ENCODE measurements at regions not wholly inside any gene's neighbourhood (a gene's known extent, or its start where the extent isn't known, plus 50 kb on each side); places are given as distances from the start of the nearest gene placed in this dataset.

DNA sequence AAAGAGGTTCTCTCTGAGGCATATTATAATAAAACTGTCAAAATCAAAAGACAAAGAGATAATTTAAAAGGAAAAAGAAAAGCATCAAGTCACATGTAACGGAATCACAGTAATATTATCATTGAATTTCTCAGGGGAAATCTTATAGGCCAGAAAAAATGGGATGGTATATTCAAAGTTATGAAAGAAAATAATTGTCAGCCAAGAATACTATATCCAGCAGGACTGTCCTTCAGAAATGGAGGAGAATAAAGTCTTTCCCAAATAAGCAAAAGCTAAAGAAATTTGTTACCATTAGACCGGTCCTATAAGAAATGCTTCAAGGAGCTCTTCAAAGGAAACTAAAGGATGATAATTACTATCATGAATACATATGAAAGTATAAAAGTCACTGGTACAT, 342.0 kb upstream of the GRAMD2B start:
- H3K4me1 ChIP-seq (ENCODE audit: control insufficient read depth, insufficient read depth, low read length), result no peaks in the 10 kb centered on the region
- no peaks in the 10 kb centered on the region for H3K27me3 ChIP-seq (ENCODE audit: control insufficient read depth, insufficient read depth, low read length, poor library complexity, severe bottlenecking)
- no peak overlapping the region for H3K4me3 ChIP-seq (ENCODE audit: insufficient read depth, low read depth, low read length)
- H3K27ac ChIP-seq (ENCODE audit: insufficient read depth, low read depth, low read length, poor library complexity, severe bottlenecking), result no peak overlapping the region
- no peaks in the 10 kb centered on the region for H3K36me3 ChIP-seq (ENCODE audit: control insufficient read depth, insufficient read depth, low read length)
- H3K9me3 ChIP-seq (ENCODE audit: control insufficient read depth, low read length), result no peaks in the 10 kb centered on the region
- WGBS, 2 experiments, result 88% methylated on average over 1 of the region's 2 CpGs; no CpG with 5 or more reads in 1 of the 2 experiments

DNA sequence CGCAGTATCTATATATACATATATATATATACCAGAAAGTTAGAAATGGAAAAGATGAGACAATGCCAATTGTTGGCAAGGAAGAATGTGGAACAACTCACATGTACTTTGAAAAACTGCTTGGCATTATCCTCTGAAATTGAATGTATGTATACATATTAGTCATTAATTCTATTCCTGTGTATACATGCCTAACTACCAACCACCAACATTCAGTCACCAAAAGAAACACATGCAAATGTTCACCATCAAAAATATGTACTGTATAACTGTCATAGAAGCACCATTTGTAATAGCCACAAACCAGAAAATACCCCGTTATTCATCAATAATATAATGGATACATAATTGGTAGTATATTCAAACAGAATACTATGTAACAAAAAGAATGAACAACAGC, 330.2 kb upstream of the GRAMD2B start:
- no peaks in the 10 kb centered on the region for H3K9me3 ChIP-seq (ENCODE audit: control insufficient read depth, low read length)
- no peak overlapping the region for H3K4me3 ChIP-seq (ENCODE audit: insufficient read depth, low read depth, low read length)
- no peak overlapping the region for H3K27ac ChIP-seq (ENCODE audit: insufficient read depth, low read depth, low read length, poor library complexity, severe bottlenecking)
- no peaks in the 10 kb centered on the region for H3K27me3 ChIP-seq (ENCODE audit: control insufficient read depth, insufficient read depth, low read length, poor library complexity, severe bottlenecking)
- H3K4me1 ChIP-seq (ENCODE audit: control insufficient read depth, insufficient read depth, low read length), result no peaks in the 10 kb centered on the region
- no peaks in the 10 kb centered on the region for H3K36me3 ChIP-seq (ENCODE audit: control insufficient read depth, insufficient read depth, low read length)
- WGBS, 2 experiments, result 100% methylated on average over 1 of the region's 2 CpGs; no CpG with 5 or more reads in 1 of the 2 experiments

DNA sequence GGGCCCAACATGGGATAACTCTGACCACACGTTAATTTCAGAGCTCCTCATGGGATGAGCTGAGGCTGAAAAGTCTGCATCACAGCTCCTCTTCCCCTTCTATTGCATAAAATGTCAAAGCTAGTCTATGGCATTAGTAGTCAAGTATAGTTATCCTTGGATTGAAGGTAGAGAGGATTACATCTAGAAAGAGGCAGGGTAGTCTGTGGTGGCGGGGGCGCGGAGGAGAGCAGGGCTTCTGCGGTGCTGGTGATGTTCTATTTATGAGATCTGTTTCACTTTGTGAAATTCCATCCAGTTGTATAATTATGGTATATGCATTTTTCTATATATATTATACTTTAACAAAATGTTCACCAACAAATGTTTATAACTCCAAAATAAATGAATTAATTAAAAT, 329.5 kb upstream of the GRAMD2B start:
- no peaks in the 10 kb centered on the region for H3K4me1 ChIP-seq (ENCODE audit: control insufficient read depth, insufficient read depth, low read length)
- no peaks in the 10 kb centered on the region for H3K9me3 ChIP-seq (ENCODE audit: control insufficient read depth, low read length)
- WGBS, 2 experiments, result 94 to 95% methylated on average over 4 to 5 of the region's 5 CpGs
- no peak overlapping the region for H3K4me3 ChIP-seq (ENCODE audit: insufficient read depth, low read depth, low read length)
- no peak overlapping the region for H3K27ac ChIP-seq (ENCODE audit: insufficient read depth, low read depth, low read length, poor library complexity, severe bottlenecking)
- H3K27me3 ChIP-seq (ENCODE audit: control insufficient read depth, insufficient read depth, low read length, poor library complexity, severe bottlenecking), result no peaks in the 10 kb centered on the region
- H3K36me3 ChIP-seq (ENCODE audit: control insufficient read depth, insufficient read depth, low read length), result no peaks in the 10 kb centered on the region

DNA sequence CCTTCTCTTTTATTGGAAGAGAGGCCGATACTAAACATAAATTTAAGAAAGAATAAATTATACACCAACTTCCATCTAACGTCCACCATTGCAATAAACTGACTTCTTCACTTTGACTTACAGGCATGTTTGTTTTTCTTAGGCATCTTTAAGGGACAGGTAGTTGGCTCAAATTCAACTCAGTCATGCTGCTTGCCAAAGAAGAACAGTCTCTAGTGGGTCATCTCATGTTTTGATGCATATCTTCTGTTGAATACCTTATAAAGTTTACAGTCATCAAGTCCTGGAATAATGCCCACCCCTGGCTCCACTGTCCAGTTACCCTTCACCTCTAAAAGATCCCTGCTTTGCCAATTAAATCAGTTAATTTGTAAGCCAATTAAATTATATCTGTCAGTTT, 328.2 kb upstream of the GRAMD2B start:
- 94 to 100% methylated on average over 2 of the region's 2 CpGs for WGBS, 2 experiments
- H3K36me3 ChIP-seq (ENCODE audit: control insufficient read depth, insufficient read depth, low read length), result no peaks in the 10 kb centered on the region
- H3K9me3 ChIP-seq (ENCODE audit: control insufficient read depth, low read length), result no peaks in the 10 kb centered on the region
- H3K27me3 ChIP-seq (ENCODE audit: control insufficient read depth, insufficient read depth, low read length, poor library complexity, severe bottlenecking), result no peaks in the 10 kb centered on the region
- H3K4me1 ChIP-seq (ENCODE audit: control insufficient read depth, insufficient read depth, low read length), result no peaks in the 10 kb centered on the region
- H3K4me3 ChIP-seq (ENCODE audit: insufficient read depth, low read depth, low read length), result no peak overlapping the region
- no peak overlapping the region for H3K27ac ChIP-seq (ENCODE audit: insufficient read depth, low read depth, low read length, poor library complexity, severe bottlenecking)

DNA sequence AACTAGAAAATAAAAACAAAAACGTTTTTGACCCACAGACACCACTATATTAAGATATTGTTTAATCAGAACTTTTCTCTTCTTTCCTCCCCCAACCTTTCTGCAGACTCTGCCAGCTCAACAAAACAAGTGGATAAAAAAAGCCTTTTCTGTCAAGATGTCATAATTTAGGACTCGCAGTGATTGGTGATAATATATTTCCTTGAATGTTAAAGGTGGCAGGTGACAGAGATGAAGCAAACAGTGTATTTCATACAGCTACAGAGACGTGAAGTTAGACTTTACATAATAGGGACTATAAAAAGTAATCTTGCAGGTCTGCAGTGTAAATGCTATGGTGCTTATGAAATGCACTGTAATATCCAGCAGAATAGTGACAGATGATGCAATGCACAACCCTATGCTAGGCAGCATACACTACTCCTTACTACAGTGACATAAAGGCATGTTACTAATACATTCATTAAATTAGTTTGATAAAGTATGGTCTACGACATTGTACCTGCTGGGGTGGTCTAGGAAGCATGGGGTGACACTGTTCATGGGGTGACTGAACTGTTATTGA, 326.7 kb upstream of the GRAMD2B start:
- Histone ChIP-seq H3K4me3 (ENCODE audit: insufficient read depth, low read depth, low read length) (no peak overlapping the region), H3K36me3 (ENCODE audit: control insufficient read depth, insufficient read depth, low read length) (no peaks in the 10 kb centered on the region), H3K9me3 (ENCODE audit: control insufficient read depth, low read length) (no peaks in the 10 kb centered on the region), H3K4me1 (ENCODE audit: control insufficient read depth, insufficient read depth, low read length) (no peaks in the 10 kb centered on the region), H3K27me3 (ENCODE audit: control insufficient read depth, insufficient read depth, low read length, poor library complexity, severe bottlenecking) (no peaks in the 10 kb centered on the region), H3K27ac (ENCODE audit: insufficient read depth, low read depth, low read length, poor library complexity, severe bottlenecking) (no peak overlapping the region)
- WGBS, 2 experiments, result 80 to 86% methylated on average over 4 of the region's 4 CpGs

DNA sequence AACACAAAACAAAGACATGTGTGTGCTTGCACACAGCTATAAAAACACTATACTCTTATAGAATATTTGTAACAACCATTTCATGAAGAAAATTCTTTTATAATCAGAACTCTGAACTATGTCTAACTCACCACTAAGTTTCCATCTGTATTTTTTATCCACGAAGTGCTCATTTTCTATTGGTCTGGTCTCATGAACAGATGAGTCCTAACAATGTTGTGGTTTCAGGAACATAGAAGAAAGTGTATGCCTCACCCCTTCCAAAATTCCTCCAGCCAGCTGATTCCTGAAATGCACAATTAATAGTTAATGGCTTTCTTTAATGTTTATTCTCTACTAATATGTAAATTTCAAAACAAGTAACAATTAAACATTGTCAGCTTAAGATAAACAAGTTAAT, 325.3 kb upstream of the GRAMD2B start:
- no peaks in the 10 kb centered on the region for H3K4me1 ChIP-seq (ENCODE audit: control insufficient read depth, insufficient read depth, low read length)
- no peaks in the 10 kb centered on the region for H3K36me3 ChIP-seq (ENCODE audit: control insufficient read depth, insufficient read depth, low read length)
- H3K4me3 ChIP-seq (ENCODE audit: insufficient read depth, low read depth, low read length), result no peak overlapping the region
- H3K9me3 ChIP-seq (ENCODE audit: control insufficient read depth, low read length), result no peaks in the 10 kb centered on the region
- H3K27me3 ChIP-seq (ENCODE audit: control insufficient read depth, insufficient read depth, low read length, poor library complexity, severe bottlenecking), result no peaks in the 10 kb centered on the region
- WGBS, 2 experiments, result 93 to 100% methylated on average over 1 of the region's 1 CpG
- no peak overlapping the region for H3K27ac ChIP-seq (ENCODE audit: insufficient read depth, low read depth, low read length, poor library complexity, severe bottlenecking)

DNA sequence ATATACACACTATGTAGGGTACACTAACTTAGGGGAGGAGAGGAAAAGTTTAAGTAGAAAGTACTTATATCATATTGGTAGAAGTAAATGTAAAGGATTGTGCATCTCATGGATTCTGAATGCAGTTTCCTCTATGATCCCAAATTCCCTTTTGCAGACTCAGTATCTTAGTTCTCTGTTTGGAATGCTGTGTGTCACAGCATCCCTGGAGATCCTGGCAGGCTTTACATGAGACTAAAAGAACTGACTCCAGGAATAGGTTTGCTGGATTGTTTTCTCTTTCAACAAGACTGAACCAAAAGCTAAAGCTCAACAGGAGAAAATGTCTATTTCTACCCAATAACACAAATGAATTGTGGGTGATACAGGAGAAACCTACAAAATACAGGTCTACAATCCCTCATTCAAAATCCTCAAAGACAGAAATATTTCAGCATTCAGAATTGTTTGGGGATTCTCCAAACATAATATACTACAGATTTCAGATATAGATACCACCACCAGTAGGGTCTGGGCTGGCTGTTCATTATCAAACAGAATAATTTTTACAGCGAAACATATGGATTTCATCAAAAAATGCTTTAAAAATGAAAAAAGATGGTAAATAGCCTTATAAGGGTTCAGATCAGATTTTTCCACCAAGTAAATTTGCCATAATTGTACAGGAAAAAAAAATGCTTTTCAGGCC, 324.7 kb upstream of the GRAMD2B start:
- 100% methylated on average over 1 of the region's 1 CpG; no CpG with 5 or more reads in 1 of the 2 experiments for WGBS, 2 experiments
- H3K4me3 ChIP-seq (ENCODE audit: insufficient read depth, low read depth, low read length), result no peak overlapping the region
- H3K27ac ChIP-seq (ENCODE audit: insufficient read depth, low read depth, low read length, poor library complexity, severe bottlenecking), result no peak overlapping the region

DNA sequence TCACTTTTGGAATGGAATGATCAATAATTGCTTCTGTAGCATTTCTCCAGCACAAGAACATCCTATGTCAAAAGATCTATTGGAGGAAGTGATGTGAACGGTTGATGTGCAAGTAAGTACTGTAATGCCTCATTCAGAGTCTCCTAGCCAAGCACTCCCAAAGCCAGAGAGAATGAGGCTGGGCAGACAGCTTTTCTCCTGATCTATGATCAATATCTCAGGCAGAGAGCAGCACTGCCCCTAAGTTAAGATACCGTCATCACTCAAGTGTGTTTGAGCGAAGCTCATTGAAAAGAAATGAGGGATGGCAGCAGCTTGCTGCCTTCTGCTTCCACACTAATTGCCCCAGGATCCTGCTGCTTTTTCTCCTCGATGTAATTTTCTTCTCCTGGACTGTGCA, 324.1 kb upstream of the GRAMD2B start:
- H3K27me3 ChIP-seq (ENCODE audit: control insufficient read depth, insufficient read depth, low read length, poor library complexity, severe bottlenecking), result no peaks in the 10 kb centered on the region
- 78% methylated on average over 4 of the region's 4 CpGs for WGBS, 2 experiments
- H3K36me3 ChIP-seq (ENCODE audit: control insufficient read depth, insufficient read depth, low read length), result no peaks in the 10 kb centered on the region
- no peaks in the 10 kb centered on the region for H3K9me3 ChIP-seq (ENCODE audit: control insufficient read depth, low read length)
- no peak overlapping the region for H3K4me3 ChIP-seq (ENCODE audit: insufficient read depth, low read depth, low read length)
- no peak overlapping the region for H3K27ac ChIP-seq (ENCODE audit: insufficient read depth, low read depth, low read length, poor library complexity, severe bottlenecking)
- no peaks in the 10 kb centered on the region for H3K4me1 ChIP-seq (ENCODE audit: control insufficient read depth, insufficient read depth, low read length)

More for the DNA sequence above, 324.7 kb upstream of the GRAMD2B start:
- Histone ChIP-seq H3K4me1 (ENCODE audit: control insufficient read depth, insufficient read depth, low read length) (no peaks in the 10 kb centered on the region), H3K27me3 (ENCODE audit: control insufficient read depth, insufficient read depth, low read length, poor library complexity, severe bottlenecking) (no peaks in the 10 kb centered on the region), H3K9me3 (ENCODE audit: control insufficient read depth, low read length) (no peaks in the 10 kb centered on the region), H3K36me3 (ENCODE audit: control insufficient read depth, insufficient read depth, low read length) (no peaks in the 10 kb centered on the region)

DNA sequence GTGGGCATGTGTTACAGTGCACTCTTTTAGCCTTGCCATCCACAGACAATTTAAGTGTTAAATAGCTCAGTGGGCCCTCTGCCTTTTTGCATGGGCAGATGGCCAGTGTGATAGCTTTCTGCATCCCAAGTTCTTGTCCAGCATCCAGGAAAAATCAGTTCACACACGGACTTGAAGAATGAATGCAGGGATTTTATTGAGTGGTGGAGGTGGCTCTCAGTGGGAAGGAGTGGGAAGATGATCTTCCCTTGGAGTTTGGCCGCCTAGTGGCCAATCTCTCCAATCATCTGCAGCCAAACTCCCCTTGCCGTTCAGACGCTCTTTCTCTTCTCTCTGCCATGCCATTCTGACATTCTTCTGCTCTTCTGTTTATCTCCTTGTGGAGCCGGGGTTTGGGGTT, 322.4 kb upstream of the GRAMD2B start:
- H3K4me1 ChIP-seq (ENCODE audit: control insufficient read depth, insufficient read depth, low read length), result no peaks in the 10 kb centered on the region
- no peak overlapping the region for H3K27ac ChIP-seq (ENCODE audit: insufficient read depth, low read depth, low read length, poor library complexity, severe bottlenecking)
- 75 to 81% methylated on average over 5 of the region's 5 CpGs for WGBS, 2 experiments
- H3K36me3 ChIP-seq (ENCODE audit: control insufficient read depth, insufficient read depth, low read length), result no peaks in the 10 kb centered on the region
- no peaks in the 10 kb centered on the region for H3K27me3 ChIP-seq (ENCODE audit: control insufficient read depth, insufficient read depth, low read length, poor library complexity, severe bottlenecking)
- H3K9me3 ChIP-seq (ENCODE audit: control insufficient read depth, low read length), result no peaks in the 10 kb centered on the region
- no peak overlapping the region for H3K4me3 ChIP-seq (ENCODE audit: insufficient read depth, low read depth, low read length)

DNA sequence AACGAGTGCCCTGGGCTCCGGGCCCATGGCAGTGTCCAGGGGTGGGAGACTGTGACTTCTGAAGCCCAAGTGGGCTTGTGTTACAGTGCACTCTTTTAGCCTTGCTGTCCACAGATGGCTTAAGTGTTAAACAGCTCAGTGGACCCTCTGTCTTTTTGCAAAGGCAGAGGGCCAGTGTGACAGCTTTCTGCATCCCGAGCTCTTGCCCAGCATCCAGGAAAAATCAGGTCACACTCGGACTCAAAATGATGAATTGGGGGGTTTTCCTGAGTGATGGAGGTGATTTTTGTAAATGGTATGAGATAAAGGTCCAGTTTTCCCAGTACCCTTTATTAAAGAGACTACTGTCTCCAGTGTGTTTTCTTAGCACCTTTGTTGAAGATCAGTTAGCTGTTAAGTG, 321.3 kb upstream of the GRAMD2B start:
- Histone ChIP-seq H3K4me1 (ENCODE audit: control insufficient read depth, insufficient read depth, low read length) (no peaks in the 10 kb centered on the region), H3K9me3 (ENCODE audit: control insufficient read depth, low read length) (no peaks in the 10 kb centered on the region), H3K27me3 (ENCODE audit: control insufficient read depth, insufficient read depth, low read length, poor library complexity, severe bottlenecking) (no peaks in the 10 kb centered on the region), H3K36me3 (ENCODE audit: control insufficient read depth, insufficient read depth, low read length) (no peaks in the 10 kb centered on the region), H3K4me3 (ENCODE audit: insufficient read depth, low read depth, low read length) (no peak overlapping the region), H3K27ac (ENCODE audit: insufficient read depth, low read depth, low read length, poor library complexity, severe bottlenecking) (no peak overlapping the region)
- WGBS, 2 experiments, result 90 to 93% methylated on average over 4 of the region's 4 CpGs

Measured in ectodermal cell (in vitro differentiated cells).